DND-41 (cell line): ENCODE measurements at regions not wholly inside any gene's neighbourhood (a gene's known extent, or its start where the extent isn't known, plus 50 kb on each side); places are given as distances from the start of the nearest gene placed in this dataset.

Source experiments
- ATAC-seq: fragments of 200-7000 bp; cut with Tn5 transposase; 3 replicates; pipeline ENCODE4 v1.9.1; 2021; ENCODE audit warnings: low read depth; ENCODE audit not compliant: insufficient read depth
- DNase-seq: peaks from one replicate; pipeline ENCODE4 v3.0.0-alpha.2; 2020
- H2AFZ ChIP-seq: 2 replicates; pipeline ENCODE4 v1.6.0; 2012; ENCODE audit warnings: low read depth, low read length
- H3K27ac ChIP-seq: 2 replicates; pipeline ENCODE4 v1.5.1; 2012; ENCODE audit warnings: low read length, inconsistent platforms
- H3K27me3 ChIP-seq: fragments of 200-600 bp; sonication (generic); 2 replicates; pipeline ENCODE4 v1.6.0; 2012; ENCODE audit warnings: low read length, mild to moderate bottlenecking, inconsistent platforms; ENCODE audit not compliant: insufficient read depth, poor library complexity
- H3K36me3 ChIP-seq: 2 replicates; pipeline ENCODE4 v1.5.1; 2012; ENCODE audit warnings: low read length, inconsistent platforms; ENCODE audit not compliant: insufficient read depth
- H3K4me1 ChIP-seq: 2 replicates; pipeline ENCODE4 v1.5.1; 2012; ENCODE audit warnings: mild to moderate bottlenecking, low read length; ENCODE audit not compliant: insufficient read depth
- H3K4me2 ChIP-seq: 2 replicates; pipeline ENCODE4 v1.6.0; 2012; ENCODE audit warnings: mild to moderate bottlenecking, moderate library complexity, low read length, inconsistent platforms; ENCODE audit not compliant: insufficient read depth
- H3K4me3 ChIP-seq, 2 experiments: fragments of 200-600 bp in 1 of 2; shearing (Covaris generic) in 1 of 2; 2 replicates each; pipeline ENCODE4 v1.5.1; 2012 to 2016; ENCODE audit warnings: inconsistent platforms in 2 of 2, low read length in 2 of 2, mild to moderate bottlenecking in 2 of 2, low read depth in 1 of 2, moderate library complexity in 1 of 2
- H3K79me2 ChIP-seq: 2 replicates; pipeline ENCODE4 v1.6.0; 2012; ENCODE audit warnings: low read length, inconsistent platforms; ENCODE audit not compliant: insufficient read depth
- H3K9ac ChIP-seq: 2 replicates; pipeline ENCODE4 v1.6.0; 2012; ENCODE audit warnings: low read depth, mild to moderate bottlenecking, inconsistent platforms, low read length, moderate library complexity
- H3K9me3 ChIP-seq: 2 replicates; pipeline ENCODE4 v1.5.1; 2012; ENCODE audit warnings: low read length, moderate library complexity, mild to moderate bottlenecking, inconsistent platforms; ENCODE audit not compliant: insufficient read depth, severe bottlenecking
- H4K20me1 ChIP-seq: 2 replicates; pipeline ENCODE4 v1.6.0; 2012; ENCODE audit warnings: low read length; ENCODE audit not compliant: insufficient read depth
- EZH2 ChIP-seq: IDR thresholded peaks from 3 replicates; pipeline ENCODE4 v1.6.1; 2012; ENCODE audit warnings: borderline replicate concordance, low read depth, mild to moderate bottlenecking, moderate library complexity, low read length, inconsistent platforms; ENCODE audit not compliant: severe bottlenecking
- TF ChIP-seq, protein P1 (sequence below): IDR thresholded peaks from 2 replicates; pipeline ENCODE4 v1.5.1; 2012; ENCODE audit warnings: borderline replicate concordance, low read length, moderate library complexity, mild to moderate bottlenecking; ENCODE audit not compliant: poor library complexity, severe bottlenecking; ENCODE audit errors: extremely low read depth

DNA sequence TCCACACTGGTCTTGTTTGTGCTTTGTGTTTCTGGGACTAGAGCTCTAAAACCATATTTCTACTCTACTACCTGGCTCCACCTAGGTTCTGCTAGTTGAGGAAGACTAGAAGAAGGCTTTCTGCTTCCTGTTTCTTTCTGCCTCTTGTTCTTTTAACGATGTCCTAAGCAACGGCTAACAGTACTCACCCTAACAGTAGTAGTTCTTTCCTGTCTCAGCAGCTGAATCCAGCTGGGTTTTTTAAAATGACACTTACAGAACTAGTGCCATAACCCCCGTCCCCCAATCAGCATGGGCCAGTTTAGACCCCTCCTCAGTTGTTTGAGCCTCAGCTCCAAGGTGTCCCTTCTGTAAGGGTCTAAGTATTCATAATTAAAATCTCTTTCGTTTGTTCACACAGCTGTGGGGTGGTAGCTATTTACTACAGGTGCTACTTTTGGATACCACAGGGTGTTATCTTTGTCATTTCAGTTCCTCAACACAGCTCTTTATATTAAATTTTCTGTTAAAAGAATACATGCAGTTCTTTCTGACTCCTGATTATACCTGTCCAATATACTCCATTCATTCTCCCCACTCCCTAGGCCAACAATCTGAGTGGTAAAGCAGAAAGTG, 790.2 kb downstream of the DHX35 start:
- Histone ChIP-seq H3K27me3 (no peaks in the 10 kb centered on the region), H3K27ac (no peak overlapping the region), H3K9me3 (peaks cover 8% of the 10 kb centered on the region), H4K20me1 (no peaks in the 10 kb centered on the region), H3K4me3 (no peak overlapping the region), H3K36me3 (no peaks in the 10 kb centered on the region), H3K9ac (no peak overlapping the region), H3K4me1 (no peaks in the 10 kb centered on the region), H3K4me2 (no peak overlapping the region), H3K79me2 (no peaks in the 10 kb centered on the region), H2AFZ (no peak overlapping the region)
- TF ChIP-seq, protein P1, sequence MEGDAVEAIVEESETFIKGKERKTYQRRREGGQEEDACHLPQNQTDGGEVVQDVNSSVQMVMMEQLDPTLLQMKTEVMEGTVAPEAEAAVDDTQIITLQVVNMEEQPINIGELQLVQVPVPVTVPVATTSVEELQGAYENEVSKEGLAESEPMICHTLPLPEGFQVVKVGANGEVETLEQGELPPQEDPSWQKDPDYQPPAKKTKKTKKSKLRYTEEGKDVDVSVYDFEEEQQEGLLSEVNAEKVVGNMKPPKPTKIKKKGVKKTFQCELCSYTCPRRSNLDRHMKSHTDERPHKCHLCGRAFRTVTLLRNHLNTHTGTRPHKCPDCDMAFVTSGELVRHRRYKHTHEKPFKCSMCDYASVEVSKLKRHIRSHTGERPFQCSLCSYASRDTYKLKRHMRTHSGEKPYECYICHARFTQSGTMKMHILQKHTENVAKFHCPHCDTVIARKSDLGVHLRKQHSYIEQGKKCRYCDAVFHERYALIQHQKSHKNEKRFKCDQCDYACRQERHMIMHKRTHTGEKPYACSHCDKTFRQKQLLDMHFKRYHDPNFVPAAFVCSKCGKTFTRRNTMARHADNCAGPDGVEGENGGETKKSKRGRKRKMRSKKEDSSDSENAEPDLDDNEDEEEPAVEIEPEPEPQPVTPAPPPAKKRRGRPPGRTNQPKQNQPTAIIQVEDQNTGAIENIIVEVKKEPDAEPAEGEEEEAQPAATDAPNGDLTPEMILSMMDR: no peak
- no peak for TF ChIP-seq EZH2
- DNase-seq (no peak), ATAC-seq (no peak)

DNA sequence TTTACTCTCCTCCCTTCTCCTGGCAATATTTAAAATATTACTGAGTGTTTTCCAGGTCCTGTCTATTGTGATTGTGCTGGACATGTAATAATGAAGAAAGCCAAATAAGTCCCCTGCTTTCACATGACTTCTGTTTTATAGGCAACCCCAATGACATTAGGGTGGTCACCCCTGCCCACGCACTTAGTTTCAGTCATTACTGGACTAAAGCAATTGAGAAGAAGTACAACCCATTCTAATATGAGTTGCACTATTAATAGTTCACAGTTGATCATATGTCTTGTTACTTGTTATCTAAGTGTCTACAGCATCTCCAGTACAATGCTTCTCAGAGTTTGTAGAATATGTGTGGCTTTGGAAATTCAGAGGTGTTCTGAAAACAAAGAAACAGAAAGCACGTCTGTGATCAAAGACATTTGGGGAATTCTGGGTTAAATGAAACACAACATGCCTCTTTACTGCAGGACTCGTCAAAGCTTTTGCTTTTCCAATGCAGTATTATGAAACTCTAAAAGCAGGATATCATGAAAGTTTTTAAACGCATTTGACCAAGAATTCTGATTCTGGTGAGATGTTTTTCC, 789.5 kb downstream of the DHX35 start:
- no peak overlapping the region for H3K9ac ChIP-seq
- no peak for TF ChIP-seq EZH2
- TF ChIP-seq, protein P1: no peak
- H3K27me3 ChIP-seq: no peaks in the 10 kb centered on the region
- no peak overlapping the region for H2AFZ ChIP-seq
- no peak overlapping the region for H3K4me2 ChIP-seq
- DNase-seq (no peak), ATAC-seq (no peak)
- H3K79me2 ChIP-seq: no peaks in the 10 kb centered on the region
- peaks cover 8% of the 10 kb centered on the region for H3K9me3 ChIP-seq
- no peaks in the 10 kb centered on the region for H4K20me1 ChIP-seq
- H3K27ac ChIP-seq: no peak overlapping the region
- no peaks in the 10 kb centered on the region for H3K4me1 ChIP-seq
- H3K4me3 ChIP-seq: no peak overlapping the region
- H3K36me3 ChIP-seq: no peaks in the 10 kb centered on the region

DNA sequence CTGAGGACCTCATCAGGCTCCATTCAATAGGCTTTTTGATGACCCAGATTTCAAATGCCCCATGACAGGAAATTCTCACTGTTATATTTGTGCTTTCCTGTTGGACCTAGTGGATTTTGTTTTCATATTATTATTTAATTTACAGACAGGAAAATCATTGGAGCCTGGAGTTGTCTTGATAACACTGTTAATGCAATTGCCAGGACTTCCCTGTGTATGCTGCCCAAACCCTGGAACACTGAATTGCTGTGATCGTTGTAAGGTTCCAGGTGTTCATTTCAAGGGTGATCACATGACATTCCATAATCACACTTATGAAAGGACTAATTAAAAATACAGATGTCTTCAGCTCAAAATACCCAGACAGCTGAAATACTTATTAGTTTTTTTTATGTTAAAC, 783.2 kb downstream of the DHX35 start:
- Histone ChIP-seq H3K36me3 (no peaks in the 10 kb centered on the region), H4K20me1 (no peaks in the 10 kb centered on the region), H3K9ac (no peak overlapping the region), H3K4me1 (no peaks in the 10 kb centered on the region), H3K4me2 (no peak overlapping the region), H3K27me3 (no peaks in the 10 kb centered on the region), H3K9me3 (peaks cover 8% of the 10 kb centered on the region), H3K4me3 (no peak overlapping the region), H2AFZ (no peak overlapping the region), H3K79me2 (no peaks in the 10 kb centered on the region), H3K27ac (no peak overlapping the region)
- TF ChIP-seq, protein P1: no peak
- no peak for TF ChIP-seq EZH2
- DNase-seq: no peak
- ATAC-seq: no peak
